IMR-90 (cell line): ENCODE measurements at regions not wholly inside any gene's neighbourhood (a gene's known extent, or its start where the extent isn't known, plus 50 kb on each side); places are given as distances from the start of the nearest gene placed in this dataset.

Experiments used
- CEBPB ChIP-seq: IDR thresholded peaks from 2 replicates; pipeline ENCODE4 v1.6.1; 2012; ENCODE audit warnings: low read depth, low read length, improper control_type of control experiment
- CHD1 ChIP-seq: IDR thresholded peaks from 2 replicates; pipeline ENCODE4 v1.6.1; 2012; ENCODE audit warnings: low read depth, low read length, improper control_type of control experiment
- FOS ChIP-seq: fragments of 150-350 bp; IDR thresholded peaks from 2 replicates; pipeline ENCODE4 v1.6.1; 2016; ENCODE audit warnings: low read depth, low read length
- MAZ ChIP-seq: IDR thresholded peaks from 2 replicates; pipeline ENCODE4 v1.6.1; 2012; ENCODE audit warnings: low read depth, mild to moderate bottlenecking, low read length, improper control_type of control experiment, moderate library complexity, borderline replicate concordance
- POLR2A ChIP-seq: IDR thresholded peaks from 2 replicates; pipeline ENCODE4 v1.6.1; 2012; ENCODE audit warnings: mild to moderate bottlenecking, low read depth, low read length
- RAD21 ChIP-seq: IDR thresholded peaks from 2 replicates; pipeline ENCODE4 v1.6.1; 2012; ENCODE audit warnings: low read length, improper control_type of control experiment
- TF ChIP-seq, protein P1 (sequence below): conservative IDR thresholded peaks from 2 replicates; pipeline ENCODE4 v1.5.1; 2012; ENCODE audit warnings: mild to moderate bottlenecking, low read depth, low read length, improper control_type of control experiment
- TF ChIP-seq, protein P2 (sequence below): fragments of 150-350 bp; IDR thresholded peaks from 2 replicates; pipeline ENCODE4 v1.6.1; 2017; ENCODE audit warnings: mild to moderate bottlenecking, antibody characterized with exemption, low read length, low read depth

DNA sequence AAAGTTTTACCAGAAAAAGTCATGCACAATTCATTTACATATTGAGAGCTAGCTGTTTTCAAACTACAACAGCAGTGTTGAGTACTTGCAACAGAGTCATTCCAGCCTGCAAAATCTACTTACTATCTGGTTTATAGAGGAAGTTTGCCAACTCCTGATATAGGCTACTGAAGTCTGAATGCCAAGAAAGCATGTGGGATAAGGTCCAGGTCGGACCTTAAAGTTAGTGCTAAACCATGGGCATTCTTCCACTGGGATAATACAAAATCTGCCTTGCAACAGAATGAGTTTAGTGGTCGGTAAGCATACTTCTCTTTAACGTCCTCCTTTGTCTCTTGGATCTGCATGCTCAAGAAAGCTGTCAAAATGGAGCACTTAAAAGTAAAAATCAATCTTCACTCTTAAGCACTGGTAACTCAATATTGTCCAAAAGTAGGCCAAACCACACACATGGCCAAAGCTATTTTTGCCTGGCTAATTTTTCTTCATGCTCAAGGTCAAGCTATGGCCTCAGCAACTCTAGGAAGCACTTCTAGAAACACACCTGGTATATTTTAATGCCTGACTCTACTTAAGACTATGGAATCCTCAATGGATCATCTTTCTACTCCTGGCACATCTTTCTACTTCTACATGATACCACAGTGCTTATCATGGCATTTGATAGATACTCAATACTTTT lies 364.9 kb upstream of the KITLG start:
- TF ChIP-seq, protein P1, sequence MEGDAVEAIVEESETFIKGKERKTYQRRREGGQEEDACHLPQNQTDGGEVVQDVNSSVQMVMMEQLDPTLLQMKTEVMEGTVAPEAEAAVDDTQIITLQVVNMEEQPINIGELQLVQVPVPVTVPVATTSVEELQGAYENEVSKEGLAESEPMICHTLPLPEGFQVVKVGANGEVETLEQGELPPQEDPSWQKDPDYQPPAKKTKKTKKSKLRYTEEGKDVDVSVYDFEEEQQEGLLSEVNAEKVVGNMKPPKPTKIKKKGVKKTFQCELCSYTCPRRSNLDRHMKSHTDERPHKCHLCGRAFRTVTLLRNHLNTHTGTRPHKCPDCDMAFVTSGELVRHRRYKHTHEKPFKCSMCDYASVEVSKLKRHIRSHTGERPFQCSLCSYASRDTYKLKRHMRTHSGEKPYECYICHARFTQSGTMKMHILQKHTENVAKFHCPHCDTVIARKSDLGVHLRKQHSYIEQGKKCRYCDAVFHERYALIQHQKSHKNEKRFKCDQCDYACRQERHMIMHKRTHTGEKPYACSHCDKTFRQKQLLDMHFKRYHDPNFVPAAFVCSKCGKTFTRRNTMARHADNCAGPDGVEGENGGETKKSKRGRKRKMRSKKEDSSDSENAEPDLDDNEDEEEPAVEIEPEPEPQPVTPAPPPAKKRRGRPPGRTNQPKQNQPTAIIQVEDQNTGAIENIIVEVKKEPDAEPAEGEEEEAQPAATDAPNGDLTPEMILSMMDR: no peak
- TF ChIP-seq POLR2A (no peak), MAZ (no peak), FOS (no peak), CEBPB (no peak), RAD21 (no peak), CHD1 (no peak)
- TF ChIP-seq, protein P2, sequence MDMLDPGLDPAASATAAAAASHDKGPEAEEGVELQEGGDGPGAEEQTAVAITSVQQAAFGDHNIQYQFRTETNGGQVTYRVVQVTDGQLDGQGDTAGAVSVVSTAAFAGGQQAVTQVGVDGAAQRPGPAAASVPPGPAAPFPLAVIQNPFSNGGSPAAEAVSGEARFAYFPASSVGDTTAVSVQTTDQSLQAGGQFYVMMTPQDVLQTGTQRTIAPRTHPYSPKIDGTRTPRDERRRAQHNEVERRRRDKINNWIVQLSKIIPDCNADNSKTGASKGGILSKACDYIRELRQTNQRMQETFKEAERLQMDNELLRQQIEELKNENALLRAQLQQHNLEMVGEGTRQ: no peak
